HCT116 (cell line): ENCODE measurements at regions not wholly inside any gene's neighbourhood (a gene's known extent, or its start where the extent isn't known, plus 50 kb on each side); places are given as distances from the start of the nearest gene placed in this dataset.

Experiments
- ATAC-seq: fragments of 200-7000 bp; cut with Tn5 transposase; 2 replicates; pipeline ENCODE4 v1.9.1; 2020; ENCODE audit warnings: mild to moderate bottlenecking, moderate library complexity
- BruUV-seq: library from RNA; stranded (reverse); fragments of 400-500 nt; replicated peaks from 2 replicates; lab custom pipeline; 2021; lab: Mats Ljungman, UMichigan
- CTCF ChIA-PET: fragments of 300-600 bp; sonication (Branson Sonifier 250); formaldehyde crosslinking; loops from one replicate; lab custom pipeline; 2021; ENCODE audit warnings: antibody characterized with exemption; lab: Charles Lee
- POLR2A ChIA-PET: fragments of 300-600, 350-600 bp; sonication (Branson Sonifier 250); formaldehyde crosslinking; loops from one replicate; lab custom pipeline; 2021; ENCODE audit warnings: antibody characterized with exemption; lab: Charles Lee
- RAD21 ChIA-PET, 2 experiments: fragments of 300-600 bp; sonication (Branson Sonifier 250); formaldehyde crosslinking; loops; one replicate each; lab custom pipeline; 2023; ENCODE audit warnings: low total read pairs in 2 of 2; ENCODE audit not compliant: uncharacterized antibody in 2 of 2, unreplicated experiment in 2 of 2, low non-redundant PET in 1 of 2; lab: Charles Lee
- DNase-seq: peaks from one replicate; pipeline ENCODE4 v3.0.0-alpha.2; 2010; ENCODE audit warnings: low read depth, low spot score
- H2AFZ ChIP-seq: fragments of 200-600 bp; shearing (Covaris generic), sonication (generic); 2 replicates; pipeline ENCODE4 v1.6.1; 2017; ENCODE audit warnings: low read depth, mixed run types, mixed read lengths, antibody characterized with exemption, low read length; ENCODE audit not compliant: poor library complexity, severe bottlenecking
- H3K27ac ChIP-seq: 2 replicates; pipeline ENCODE4 v1.5.1; 2012; ENCODE audit warnings: low read depth, low read length
- H3K27me3 ChIP-seq: fragments of 200-600 bp; sonication (generic); 2 replicates; pipeline ENCODE4 v1.6.1; 2016; ENCODE audit warnings: mixed run types, low read length, mixed read lengths; ENCODE audit not compliant: insufficient read depth
- H3K36me3 ChIP-seq, 2 experiments: fragments of 200-500 bp in 1 of 2; fragments of 200-600 bp in 1 of 2; sonication (Bioruptor generic) in 1 of 2; sonication (generic) in 1 of 2; 2 replicates each; pipeline versions ENCODE4 v1.5.1 to v1.6.1; 2014 to 2016; ENCODE audit warnings: low read length in 2 of 2, inconsistent platforms in 1 of 2, mixed read lengths in 1 of 2, mixed run types in 1 of 2; ENCODE audit not compliant: insufficient read depth in 2 of 2, control insufficient read depth in 1 of 2
- H3K4me1 ChIP-seq, 2 experiments: fragments of 200-600 bp in 1 of 2; sonication (generic) in 1 of 2; 2 replicates each; pipeline versions ENCODE4 v1.5.1 to v1.6.1; 2012 to 2017; ENCODE audit warnings: low read length in 2 of 2, inconsistent platforms in 1 of 2, mild to moderate bottlenecking in 1 of 2, mixed read lengths in 1 of 2, mixed run types in 1 of 2, moderate library complexity in 1 of 2; ENCODE audit not compliant: insufficient read depth in 2 of 2, control insufficient read depth in 1 of 2
- H3K4me2 ChIP-seq: fragments of 200-600 bp; sonication (generic); 2 replicates; pipeline ENCODE4 v1.6.1; 2017; ENCODE audit warnings: mixed run types, low read length, mixed read lengths
- H3K4me3 ChIP-seq, 2 experiments: fragments of 200-600 bp in 1 of 2; sonication (generic) in 1 of 2; replicated peaks in 1 of 2; 2 replicates each; pipeline ENCODE4 v1.5.1; 2011 to 2016; ENCODE audit warnings: low read length in 2 of 2, control low read depth in 1 of 2, low read depth in 1 of 2, mild to moderate bottlenecking in 1 of 2, mixed read lengths in 1 of 2, mixed run types in 1 of 2
- H3K79me2 ChIP-seq: fragments of 200-600 bp; sonication (generic); 2 replicates; pipeline ENCODE4 v1.6.1; 2017; ENCODE audit warnings: mild to moderate bottlenecking, mixed run types, low read length, moderate library complexity, mixed read lengths; ENCODE audit not compliant: insufficient read depth
- H3K9ac ChIP-seq: fragments of 200-600 bp; sonication (generic); 2 replicates; pipeline ENCODE4 v1.6.1; 2016; ENCODE audit warnings: low read length, mixed read lengths
- H3K9me2 ChIP-seq: fragments of 200-600 bp; sonication (generic), shearing (Covaris generic); 2 replicates; pipeline ENCODE4 v1.6.1; 2017; ENCODE audit warnings: mixed run types, mild to moderate bottlenecking, moderate library complexity; ENCODE audit not compliant: insufficient read depth
- H3K9me3 ChIP-seq, 2 experiments: fragments of 200-500 bp in 1 of 2; fragments of 200-600 bp in 1 of 2; sonication (Bioruptor generic) in 1 of 2; sonication (generic) in 1 of 2; 2 replicates each; pipeline ENCODE4 v1.6.1; 2014 to 2017; ENCODE audit warnings: low read length in 2 of 2, mixed read lengths in 2 of 2, inconsistent platforms in 1 of 2, low read depth in 1 of 2, mild to moderate bottlenecking in 1 of 2, mixed run types in 1 of 2, moderate library complexity in 1 of 2; ENCODE audit not compliant: control insufficient read depth in 1 of 2, insufficient read depth in 1 of 2
- H4K20me1 ChIP-seq: fragments of 200-600 bp; sonication (generic), shearing (Covaris generic); 2 replicates; pipeline ENCODE4 v1.6.1; 2017; ENCODE audit warnings: mixed run types, mild to moderate bottlenecking, moderate library complexity; ENCODE audit not compliant: insufficient read depth
- CBX3 ChIP-seq: IDR thresholded peaks from 2 replicates; pipeline ENCODE4 v1.6.1; 2012; ENCODE audit warnings: low read depth
- CEBPB ChIP-seq: IDR thresholded peaks from 2 replicates; pipeline ENCODE4 v1.6.1; 2012; ENCODE audit warnings: low read depth
- EGR1 ChIP-seq: IDR thresholded peaks from 2 replicates; pipeline ENCODE4 v1.6.1; 2012; ENCODE audit warnings: low read depth
- ELF1 ChIP-seq: IDR thresholded peaks from 2 replicates; pipeline ENCODE4 v1.6.1; 2012; ENCODE audit warnings: low read depth, borderline replicate concordance
- EZH2 ChIP-seq: fragments of 200-600 bp; sonication (generic); IDR thresholded peaks from 2 replicates; pipeline ENCODE4 v1.6.1; 2017; ENCODE audit warnings: antibody characterized with exemption, mixed run types
- FOSL1 ChIP-seq: IDR thresholded peaks from 2 replicates; pipeline ENCODE4 v1.6.1; 2012; ENCODE audit warnings: low read depth
- POLR2A ChIP-seq: IDR thresholded peaks from 2 replicates; pipeline ENCODE4 v1.7.0; 2011; ENCODE audit warnings: borderline replicate concordance; ENCODE audit not compliant: insufficient read depth, insufficient read length; ENCODE audit errors: extremely low read depth
- RAD21 ChIP-seq: IDR thresholded peaks from 2 replicates; pipeline ENCODE4 v1.6.1; 2012; ENCODE audit warnings: low read depth, mild to moderate bottlenecking
- SP1 ChIP-seq: IDR thresholded peaks from 2 replicates; pipeline ENCODE4 v1.6.1; 2012; ENCODE audit warnings: low read depth
- ZFX ChIP-seq: fragments of 450-650 bp; IDR thresholded peaks from 2 replicates; pipeline ENCODE4 v1.6.1; 2017
- intact Hi-C: fragments of 100-400 bp; cut with micrococcal nuclease; formaldehyde crosslinking; loops from 2 replicates; pipeline ENCODE4 v1.10.0; 2022
- TF ChIP-seq, protein P1 (sequence below): IDR thresholded peaks from 2 replicates; pipeline ENCODE4 v1.6.1; 2012; ENCODE audit warnings: low read depth
- TF ChIP-seq, protein P2 (sequence below): IDR thresholded peaks from 2 replicates; pipeline ENCODE4 v1.6.1; 2012
- TF ChIP-seq, protein P3 (sequence below): IDR thresholded peaks from 2 replicates; pipeline ENCODE4 v1.6.1; 2011; ENCODE audit warnings: mild to moderate bottlenecking, low read length, moderate library complexity; ENCODE audit not compliant: insufficient replicate concordance; ENCODE audit errors: extremely low read depth

DNA sequence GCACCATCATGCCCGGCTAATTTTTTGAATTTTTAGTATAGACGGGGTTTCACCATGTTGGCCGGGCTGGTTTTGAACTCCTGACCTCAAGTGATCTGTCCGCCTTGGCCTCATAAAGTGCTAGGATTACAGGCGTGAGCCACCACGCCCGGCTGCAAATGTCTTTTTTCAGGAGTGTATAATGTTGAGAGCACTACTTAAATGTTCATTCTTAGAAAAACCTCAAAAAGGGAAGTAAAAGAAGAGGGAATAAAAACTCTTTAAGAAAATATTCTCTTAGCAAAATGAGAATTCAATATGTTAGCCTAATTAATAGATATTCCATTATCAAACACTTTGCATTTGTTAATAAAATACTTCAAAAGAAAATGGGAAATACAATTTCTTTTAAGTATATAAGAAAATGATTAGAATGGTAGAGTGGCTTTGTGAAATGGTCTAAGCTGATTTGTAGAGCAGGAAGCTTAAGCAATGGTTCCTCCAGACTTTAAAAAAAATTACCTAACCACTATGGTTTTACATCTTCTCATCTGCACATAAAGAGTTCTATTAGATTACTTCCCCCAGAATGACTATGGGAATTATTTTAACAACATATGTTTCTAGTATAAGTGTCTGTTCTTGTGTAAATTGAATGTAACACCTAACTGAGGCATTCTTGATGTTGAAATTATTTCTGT, 226.7 kb upstream of the ALCAM start:
- Histone ChIP-seq H3K4me2 (no peak overlapping the region), H3K9me3 (no peaks in the 10 kb centered on the region), H2AFZ (no peak overlapping the region), H3K9ac (no peak overlapping the region), H3K9me2 (no peaks in the 10 kb centered on the region), H3K36me3 (no peaks in the 10 kb centered on the region), H3K27me3 (no peaks in the 10 kb centered on the region), H3K79me2 (no peaks in the 10 kb centered on the region), H3K4me3 (no peak overlapping the region), H3K27ac (no peak overlapping the region), H3K4me1 (no peaks in the 10 kb centered on the region), H4K20me1 (no peaks in the 10 kb centered on the region)
- BruUV-seq: no TSS peak
- no peak for TF ChIP-seq EGR1
- TF ChIP-seq CBX3: no peak
- TF ChIP-seq RAD21: no peak
- TF ChIP-seq POLR2A: no peak
- CTCF ChIA-PET: no interaction called here
- POLR2A ChIA-PET: no interaction called here
- intact Hi-C loops: no loop called here
- ATAC-seq: no peak
- DNase-seq: no peak
- RAD21 ChIA-PET: no interaction called here

DNA sequence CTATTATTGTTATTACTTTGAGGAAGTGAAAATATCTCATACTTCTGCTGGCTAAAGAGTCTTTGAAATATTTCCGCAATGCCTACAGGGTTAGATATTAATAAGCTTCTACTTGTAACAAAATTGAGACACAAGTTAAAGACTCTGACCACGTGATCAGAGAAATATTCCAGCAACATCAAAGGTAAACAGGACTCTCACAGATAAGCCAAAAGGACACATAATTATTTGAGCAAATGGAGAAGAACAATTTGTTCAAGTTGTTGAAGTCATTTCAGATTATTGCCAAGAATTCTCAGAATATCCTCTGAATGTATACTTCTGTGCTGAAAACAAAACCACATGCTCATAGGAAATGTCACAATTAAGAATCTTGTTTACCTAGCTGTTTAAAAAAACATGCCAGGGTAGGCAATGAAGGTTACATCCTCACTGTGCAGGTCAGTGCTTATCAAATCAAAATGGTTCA, 225.8 kb upstream of the ALCAM start:
- no peak overlapping the region for H3K27ac ChIP-seq
- H3K27me3 ChIP-seq: no peaks in the 10 kb centered on the region
- ATAC-seq (no peak), DNase-seq (no peak)
- POLR2A ChIA-PET: no interaction called here
- intact Hi-C loops: no loop called here
- no peaks in the 10 kb centered on the region for H3K36me3 ChIP-seq
- no peaks in the 10 kb centered on the region for H4K20me1 ChIP-seq
- no peaks in the 10 kb centered on the region for H3K9me3 ChIP-seq
- CTCF ChIA-PET: no interaction called here
- no peak overlapping the region for H2AFZ ChIP-seq
- no peak overlapping the region for H3K4me3 ChIP-seq
- H3K4me2 ChIP-seq: no peak overlapping the region
- no peaks in the 10 kb centered on the region for H3K4me1 ChIP-seq
- BruUV-seq: no TSS peak
- no peaks in the 10 kb centered on the region for H3K79me2 ChIP-seq
- RAD21 ChIA-PET: no interaction called here
- no peaks in the 10 kb centered on the region for H3K9me2 ChIP-seq
- H3K9ac ChIP-seq: no peak overlapping the region
- TF ChIP-seq EZH2 (no peak), SP1 (no peak), FOSL1 (no peak), EGR1 (no peak), ZFX (no peak), CEBPB (no peak), ELF1 (no peak), POLR2A (no peak)
- TF ChIP-seq, protein P1, sequence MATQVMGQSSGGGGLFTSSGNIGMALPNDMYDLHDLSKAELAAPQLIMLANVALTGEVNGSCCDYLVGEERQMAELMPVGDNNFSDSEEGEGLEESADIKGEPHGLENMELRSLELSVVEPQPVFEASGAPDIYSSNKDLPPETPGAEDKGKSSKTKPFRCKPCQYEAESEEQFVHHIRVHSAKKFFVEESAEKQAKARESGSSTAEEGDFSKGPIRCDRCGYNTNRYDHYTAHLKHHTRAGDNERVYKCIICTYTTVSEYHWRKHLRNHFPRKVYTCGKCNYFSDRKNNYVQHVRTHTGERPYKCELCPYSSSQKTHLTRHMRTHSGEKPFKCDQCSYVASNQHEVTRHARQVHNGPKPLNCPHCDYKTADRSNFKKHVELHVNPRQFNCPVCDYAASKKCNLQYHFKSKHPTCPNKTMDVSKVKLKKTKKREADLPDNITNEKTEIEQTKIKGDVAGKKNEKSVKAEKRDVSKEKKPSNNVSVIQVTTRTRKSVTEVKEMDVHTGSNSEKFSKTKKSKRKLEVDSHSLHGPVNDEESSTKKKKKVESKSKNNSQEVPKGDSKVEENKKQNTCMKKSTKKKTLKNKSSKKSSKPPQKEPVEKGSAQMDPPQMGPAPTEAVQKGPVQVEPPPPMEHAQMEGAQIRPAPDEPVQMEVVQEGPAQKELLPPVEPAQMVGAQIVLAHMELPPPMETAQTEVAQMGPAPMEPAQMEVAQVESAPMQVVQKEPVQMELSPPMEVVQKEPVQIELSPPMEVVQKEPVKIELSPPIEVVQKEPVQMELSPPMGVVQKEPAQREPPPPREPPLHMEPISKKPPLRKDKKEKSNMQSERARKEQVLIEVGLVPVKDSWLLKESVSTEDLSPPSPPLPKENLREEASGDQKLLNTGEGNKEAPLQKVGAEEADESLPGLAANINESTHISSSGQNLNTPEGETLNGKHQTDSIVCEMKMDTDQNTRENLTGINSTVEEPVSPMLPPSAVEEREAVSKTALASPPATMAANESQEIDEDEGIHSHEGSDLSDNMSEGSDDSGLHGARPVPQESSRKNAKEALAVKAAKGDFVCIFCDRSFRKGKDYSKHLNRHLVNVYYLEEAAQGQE: no peak
- TF ChIP-seq, protein P2, sequence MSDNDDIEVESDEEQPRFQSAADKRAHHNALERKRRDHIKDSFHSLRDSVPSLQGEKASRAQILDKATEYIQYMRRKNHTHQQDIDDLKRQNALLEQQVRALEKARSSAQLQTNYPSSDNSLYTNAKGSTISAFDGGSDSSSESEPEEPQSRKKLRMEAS: no peak
- TF ChIP-seq, protein P3, sequence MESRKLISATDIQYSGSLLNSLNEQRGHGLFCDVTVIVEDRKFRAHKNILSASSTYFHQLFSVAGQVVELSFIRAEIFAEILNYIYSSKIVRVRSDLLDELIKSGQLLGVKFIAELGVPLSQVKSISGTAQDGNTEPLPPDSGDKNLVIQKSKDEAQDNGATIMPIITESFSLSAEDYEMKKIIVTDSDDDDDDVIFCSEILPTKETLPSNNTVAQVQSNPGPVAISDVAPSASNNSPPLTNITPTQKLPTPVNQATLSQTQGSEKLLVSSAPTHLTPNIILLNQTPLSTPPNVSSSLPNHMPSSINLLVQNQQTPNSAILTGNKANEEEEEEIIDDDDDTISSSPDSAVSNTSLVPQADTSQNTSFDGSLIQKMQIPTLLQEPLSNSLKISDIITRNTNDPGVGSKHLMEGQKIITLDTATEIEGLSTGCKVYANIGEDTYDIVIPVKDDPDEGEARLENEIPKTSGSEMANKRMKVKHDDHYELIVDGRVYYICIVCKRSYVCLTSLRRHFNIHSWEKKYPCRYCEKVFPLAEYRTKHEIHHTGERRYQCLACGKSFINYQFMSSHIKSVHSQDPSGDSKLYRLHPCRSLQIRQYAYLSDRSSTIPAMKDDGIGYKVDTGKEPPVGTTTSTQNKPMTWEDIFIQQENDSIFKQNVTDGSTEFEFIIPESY: no peak
